ENCODE measurements at regions not wholly inside any gene's neighbourhood (a gene's known extent, or its start where the extent isn't known, plus 50 kb on each side); places are given as distances from the start of the nearest gene placed in this dataset.

DNA sequence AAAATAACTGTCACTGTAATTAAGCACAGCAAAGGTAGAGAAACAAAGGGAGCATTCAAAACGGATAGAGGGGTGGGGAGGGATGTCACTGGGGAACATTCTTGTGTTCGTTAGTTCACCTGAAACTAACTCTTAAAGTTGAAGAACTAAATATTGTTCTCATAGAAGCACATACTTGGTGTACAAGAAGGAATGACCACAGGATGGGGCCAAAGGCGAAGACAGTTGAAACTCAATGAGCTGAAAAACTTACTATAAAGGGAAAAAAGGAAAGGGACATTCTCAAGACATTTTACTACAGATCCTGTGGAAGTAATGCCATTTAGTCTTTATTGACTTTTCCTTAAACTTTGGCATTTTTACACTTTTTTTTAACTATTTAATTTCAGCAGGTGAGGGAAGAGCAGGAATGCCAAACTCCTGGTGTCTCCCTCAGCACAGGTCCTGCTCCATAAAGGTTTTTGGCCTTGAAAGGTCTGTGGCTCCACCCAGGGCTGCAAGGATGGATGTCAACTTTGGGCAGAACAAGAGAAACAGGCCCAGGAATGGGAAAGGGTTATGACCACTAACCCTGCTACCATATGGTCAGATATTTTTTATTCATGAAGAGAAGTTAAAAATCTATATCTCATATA lies 197.6 kb upstream of the RASA1 start:
- Mint-ChIP-seq H3K27ac (ENCODE audit: unreplicated experiment) (no peak overlapping the region), H3K27me3 (ENCODE audit: low read depth) (no peaks in the 10 kb centered on the region), H3K36me3 (ENCODE audit: low read depth) (no peaks in the 10 kb centered on the region), H3K4me1 (peaks cover 2% of the 10 kb centered on the region), H3K9me3 (no peaks in the 10 kb centered on the region), H3K4me3 (no peak overlapping the region)
- TF ChIP-seq, protein P1, sequence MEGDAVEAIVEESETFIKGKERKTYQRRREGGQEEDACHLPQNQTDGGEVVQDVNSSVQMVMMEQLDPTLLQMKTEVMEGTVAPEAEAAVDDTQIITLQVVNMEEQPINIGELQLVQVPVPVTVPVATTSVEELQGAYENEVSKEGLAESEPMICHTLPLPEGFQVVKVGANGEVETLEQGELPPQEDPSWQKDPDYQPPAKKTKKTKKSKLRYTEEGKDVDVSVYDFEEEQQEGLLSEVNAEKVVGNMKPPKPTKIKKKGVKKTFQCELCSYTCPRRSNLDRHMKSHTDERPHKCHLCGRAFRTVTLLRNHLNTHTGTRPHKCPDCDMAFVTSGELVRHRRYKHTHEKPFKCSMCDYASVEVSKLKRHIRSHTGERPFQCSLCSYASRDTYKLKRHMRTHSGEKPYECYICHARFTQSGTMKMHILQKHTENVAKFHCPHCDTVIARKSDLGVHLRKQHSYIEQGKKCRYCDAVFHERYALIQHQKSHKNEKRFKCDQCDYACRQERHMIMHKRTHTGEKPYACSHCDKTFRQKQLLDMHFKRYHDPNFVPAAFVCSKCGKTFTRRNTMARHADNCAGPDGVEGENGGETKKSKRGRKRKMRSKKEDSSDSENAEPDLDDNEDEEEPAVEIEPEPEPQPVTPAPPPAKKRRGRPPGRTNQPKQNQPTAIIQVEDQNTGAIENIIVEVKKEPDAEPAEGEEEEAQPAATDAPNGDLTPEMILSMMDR (conservative IDR thresholded peaks at IDR 0.05) = no peak
- no peak for DNase-seq (ENCODE audit: low read depth, low spot score)

DNA sequence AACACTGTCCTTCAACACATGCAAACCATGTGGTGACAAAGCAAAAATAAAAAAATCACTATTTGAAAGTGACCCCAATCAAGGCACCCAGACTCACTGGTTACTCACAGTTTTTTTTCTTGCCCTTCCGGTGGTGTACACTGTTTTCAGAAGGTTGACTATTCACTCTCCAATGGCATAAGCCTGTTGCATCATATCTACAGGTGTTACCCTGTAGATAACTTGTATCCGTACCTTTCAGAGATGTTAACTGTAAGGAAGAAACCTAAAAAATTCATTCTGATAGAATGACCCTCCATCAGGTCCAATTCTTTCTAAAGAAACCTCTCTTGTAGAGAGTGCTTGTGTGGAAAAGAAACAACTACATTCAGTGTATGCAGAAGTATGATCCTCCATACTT lies 193.6 kb upstream of the RASA1 start:
- H3K9me3 Mint-ChIP-seq = no peaks in the 10 kb centered on the region
- H3K4me1 Mint-ChIP-seq = peaks cover 4% of the 10 kb centered on the region
- TF ChIP-seq, protein P1 (conservative IDR thresholded peaks at IDR 0.05) = no peak
- H3K36me3 Mint-ChIP-seq (ENCODE audit: low read depth) = no peaks in the 10 kb centered on the region
- no peak for DNase-seq (ENCODE audit: low read depth, low spot score)
- H3K4me3 Mint-ChIP-seq = no peak overlapping the region
- no peaks in the 10 kb centered on the region for H3K27me3 Mint-ChIP-seq (ENCODE audit: low read depth)
- H3K27ac Mint-ChIP-seq (ENCODE audit: unreplicated experiment) = no peak overlapping the region

DNA sequence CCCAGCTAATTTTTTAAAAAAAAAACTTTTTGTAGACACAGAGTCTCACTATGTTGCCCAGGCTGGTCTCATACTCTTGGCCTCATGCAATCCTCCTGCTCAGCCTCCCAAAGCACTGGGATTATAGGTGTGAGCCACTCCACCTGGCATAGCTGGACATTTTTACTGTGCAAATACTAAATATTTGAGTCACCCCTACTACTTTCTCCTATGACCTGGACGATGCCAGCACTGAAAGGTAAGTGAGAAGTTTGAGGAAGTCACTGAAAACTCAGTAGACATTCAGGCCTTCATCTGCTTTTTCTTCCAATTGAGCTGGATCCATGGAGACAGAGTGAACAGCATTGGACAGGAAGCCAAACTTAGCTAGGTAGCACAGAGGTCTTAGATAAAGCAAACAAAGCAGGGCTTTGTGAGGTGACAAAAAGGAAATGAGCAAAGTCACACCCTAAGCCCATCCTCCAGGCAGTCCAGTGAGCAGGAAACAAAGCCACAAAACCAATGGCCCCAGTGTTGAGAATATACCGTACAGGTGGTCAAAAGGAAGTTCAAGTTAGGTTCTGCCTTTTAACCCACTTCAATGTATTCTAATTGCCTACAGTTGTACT lies 192.6 kb upstream of the RASA1 start:
- H3K9me3 Mint-ChIP-seq = no peaks in the 10 kb centered on the region
- no peaks in the 10 kb centered on the region for H3K27me3 Mint-ChIP-seq (ENCODE audit: low read depth)
- TF ChIP-seq, protein P1 (conservative IDR thresholded peaks at IDR 0.05) = no peak
- H3K4me3 Mint-ChIP-seq = no peak overlapping the region
- H3K4me1 Mint-ChIP-seq = peaks cover 4% of the 10 kb centered on the region
- H3K27ac Mint-ChIP-seq (ENCODE audit: unreplicated experiment) = no peak overlapping the region
- no peak for DNase-seq (ENCODE audit: low read depth, low spot score)
- no peaks in the 10 kb centered on the region for H3K36me3 Mint-ChIP-seq (ENCODE audit: low read depth)

DNA sequence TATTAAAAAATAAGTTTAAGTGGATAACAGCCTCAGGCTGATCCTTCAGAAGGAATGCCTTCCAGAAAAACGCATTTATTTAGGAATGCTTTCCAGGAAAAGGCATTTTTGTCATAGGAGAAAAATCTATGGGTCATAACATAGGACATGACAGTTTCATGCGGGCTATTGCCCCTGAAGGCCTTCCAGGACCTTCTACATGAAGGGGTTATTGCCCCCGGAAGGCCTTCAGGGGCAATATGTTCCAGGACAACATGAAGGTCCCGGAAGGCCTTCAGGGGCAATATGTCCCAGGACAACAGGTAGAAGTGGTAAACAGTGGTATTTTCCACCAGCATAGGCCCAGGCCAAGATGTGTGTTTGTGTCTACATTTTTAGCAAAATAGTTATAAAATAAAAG lies 191.3 kb upstream of the RASA1 start:
- TF ChIP-seq, protein P1 (conservative IDR thresholded peaks at IDR 0.05) = no peak
- H3K9me3 Mint-ChIP-seq = no peaks in the 10 kb centered on the region
- no peaks in the 10 kb centered on the region for H3K27me3 Mint-ChIP-seq (ENCODE audit: low read depth)
- peaks cover 4% of the 10 kb centered on the region for H3K4me1 Mint-ChIP-seq
- DNase-seq (ENCODE audit: low read depth, low spot score) = no peak
- H3K4me3 Mint-ChIP-seq = no peak overlapping the region
- H3K36me3 Mint-ChIP-seq (ENCODE audit: low read depth) = no peaks in the 10 kb centered on the region
- no peak overlapping the region for H3K27ac Mint-ChIP-seq (ENCODE audit: unreplicated experiment)

DNA sequence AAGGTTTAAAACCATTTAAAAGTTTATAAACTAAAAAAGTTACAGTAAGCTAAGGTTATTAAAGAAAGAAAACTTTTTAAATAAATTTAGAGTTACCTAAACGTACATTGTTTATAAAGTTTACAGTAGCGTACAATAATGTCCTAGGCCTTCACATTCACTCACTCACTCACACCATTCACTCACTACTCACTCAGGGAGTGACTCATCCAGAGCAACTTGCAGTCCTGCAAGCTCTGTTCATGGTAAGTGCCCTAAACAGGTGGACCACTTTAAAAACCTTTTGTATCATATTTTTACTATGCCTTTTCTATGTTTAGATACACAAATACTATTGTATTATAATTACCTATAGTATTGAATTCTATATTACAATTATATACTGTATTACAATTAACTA lies 190.8 kb upstream of the RASA1 start:
- H3K4me3 Mint-ChIP-seq = no peak overlapping the region
- H3K27me3 Mint-ChIP-seq (ENCODE audit: low read depth) = no peaks in the 10 kb centered on the region
- TF ChIP-seq, protein P1 (conservative IDR thresholded peaks at IDR 0.05) = no peak
- H3K36me3 Mint-ChIP-seq (ENCODE audit: low read depth) = no peaks in the 10 kb centered on the region
- DNase-seq (ENCODE audit: low read depth, low spot score) = no peak
- H3K9me3 Mint-ChIP-seq = no peaks in the 10 kb centered on the region
- no peak overlapping the region for H3K27ac Mint-ChIP-seq (ENCODE audit: unreplicated experiment)
- peaks cover 4% of the 10 kb centered on the region for H3K4me1 Mint-ChIP-seq

All from neural crest cell (in vitro differentiated cells).